ENCODE measurements at regions not wholly inside any gene's neighbourhood (a gene's known extent, or its start where the extent isn't known, plus 50 kb on each side); places are given as distances from the start of the nearest gene placed in this dataset.

DNA sequence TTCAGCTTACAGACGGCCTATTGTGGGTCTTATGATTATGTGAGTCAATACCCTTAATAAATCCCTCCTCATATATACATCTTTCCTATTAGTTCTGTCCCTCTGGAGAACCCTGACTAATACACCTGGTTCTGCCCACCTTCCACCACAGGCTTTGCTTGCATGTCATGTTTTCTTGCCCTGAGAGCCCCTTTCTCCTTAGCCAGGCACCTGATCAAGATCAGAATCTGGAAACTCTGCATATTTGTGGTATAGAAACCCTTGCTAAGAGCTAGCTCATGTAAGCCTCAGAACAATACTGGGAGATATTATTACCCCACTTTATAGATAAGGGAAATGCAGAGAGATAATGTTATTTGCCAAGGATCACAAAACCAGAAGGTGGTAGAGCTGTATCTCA, 52.9 kb upstream of the JDP2 start:
- intact Hi-C loops (cut with micrococcal nuclease) = no loop called here
- no peak for TF ChIP-seq CTCF (IDR thresholded peaks at IDR 0.05)
- Mint-ChIP-seq H3K27ac (no peak overlapping the region), H3K4me1 (no peaks in the 10 kb centered on the region), H3K9me3 (no peaks in the 10 kb centered on the region), H3K4me3 (no peak overlapping the region), H3K36me3 (ENCODE audit: low read depth) (no peaks in the 10 kb centered on the region), H3K27me3 (no peaks in the 10 kb centered on the region)
- ChIA-PET CTCF (no interaction called here), POLR2A (interaction anchor here (0.5 kb wide), 1 partner anchor 166 kb away, joined by 5 read pairs; no protein-coding TSS in a partner anchor)
- DNase-seq (no peak), ATAC-seq (ENCODE audit: low read depth) (no peak)

DNA sequence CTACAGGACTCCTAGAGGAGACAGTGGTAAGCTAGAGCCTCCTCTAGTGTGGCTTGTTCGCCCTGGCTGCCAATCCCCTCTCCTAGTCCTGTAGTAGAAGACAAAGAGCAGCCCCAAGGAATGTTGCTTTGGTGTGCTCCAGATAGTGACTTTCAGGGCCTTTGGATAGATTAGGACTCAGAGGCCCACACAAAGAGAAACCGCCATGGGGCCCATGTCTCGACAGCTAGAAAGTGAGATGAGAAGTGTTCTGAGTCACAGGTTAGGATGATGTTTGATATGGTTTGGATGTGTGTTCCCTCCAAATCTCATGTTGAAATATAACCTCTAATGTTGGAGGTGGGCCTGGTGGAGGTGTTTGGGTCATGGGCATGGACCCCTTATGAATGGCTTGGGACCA, 51.8 kb upstream of the JDP2 start:
- DNase-seq = no peak
- Mint-ChIP-seq H3K36me3 (ENCODE audit: low read depth) (no peaks in the 10 kb centered on the region), H3K4me3 (no peak overlapping the region), H3K4me1 (no peaks in the 10 kb centered on the region), H3K9me3 (no peaks in the 10 kb centered on the region), H3K27ac (no peak overlapping the region), H3K27me3 (no peaks in the 10 kb centered on the region)
- no peak for TF ChIP-seq CTCF (IDR thresholded peaks at IDR 0.05)
- CTCF ChIA-PET = no interaction called here
- POLR2A ChIA-PET = no interaction called here
- ATAC-seq (ENCODE audit: low read depth) = no peak
- intact Hi-C loops (cut with micrococcal nuclease) = no loop called here

Measured in activated B cell treated with CpG ODN at 0.5 μM for 24 hours (primary cell).